ENCODE measurements at regions not wholly inside any gene's neighbourhood (a gene's known extent, or its start where the extent isn't known, plus 50 kb on each side); places are given as distances from the start of the nearest gene placed in this dataset.

GRCh38 chr4:134533068-134533467, 331.5 kb upstream of the PABPC4L start:
- DNase-seq (no peak), ATAC-seq (no peak)
- Histone ChIP-seq H3K4me3 (no peak overlapping the region), H3K36me3 (no peaks in the 10 kb centered on the region), H3K4me1 (no peaks in the 10 kb centered on the region), H3K27me3 (no peaks in the 10 kb centered on the region), H3K9me3 (no peaks in the 10 kb centered on the region), H3K27ac (no peak overlapping the region)
- no peak for TF ChIP-seq CTCF (IDR thresholded peaks at IDR 0.05 in 4 of 5, conservative IDR thresholded peaks at IDR 0.05 in 1 of 5)
- TF ChIP-seq POLR2A (IDR thresholded peaks at IDR 0.05): no peak
- in situ Hi-C loops (cut with MboI; ENCODE audit: low sequenced_read_pairs in 4 of 4) (no loop called here), intact Hi-C loops (cut with DNase I; ENCODE audit: low total_unique reads) (no loop called here)

GRCh38 chr4:134531013-134531412, 329.4 kb upstream of the PABPC4L start:
- H3K36me3 ChIP-seq: no peaks in the 10 kb centered on the region
- TF ChIP-seq POLR2A (IDR thresholded peaks at IDR 0.05) (no peak), CTCF (IDR thresholded peaks at IDR 0.05 in 4 of 5, conservative IDR thresholded peaks at IDR 0.05 in 1 of 5) (no peak)
- DNase-seq (no peak), ATAC-seq (no peak)
- H3K4me3 ChIP-seq: no peak overlapping the region
- no peaks in the 10 kb centered on the region for H3K27me3 ChIP-seq
- intact Hi-C loops (cut with DNase I; ENCODE audit: low total_unique reads): no loop called here
- no peak overlapping the region for H3K27ac ChIP-seq
- in situ Hi-C loops (cut with MboI; ENCODE audit: low sequenced_read_pairs in 4 of 4): no loop called here
- H3K4me1 ChIP-seq: no peaks in the 10 kb centered on the region
- H3K9me3 ChIP-seq: no peaks in the 10 kb centered on the region

GRCh38 chr4:134529629-134530028, 328.0 kb upstream of the PABPC4L start:
- H3K36me3 ChIP-seq: no peaks in the 10 kb centered on the region
- H3K9me3 ChIP-seq: no peaks in the 10 kb centered on the region
- in situ Hi-C loops (cut with MboI; ENCODE audit: low sequenced_read_pairs in 4 of 4) (no loop called here), intact Hi-C loops (cut with DNase I; ENCODE audit: low total_unique reads) (no loop called here)
- no peak for ATAC-seq
- no peak overlapping the region for H3K27ac ChIP-seq
- no peaks in the 10 kb centered on the region for H3K4me1 ChIP-seq
- H3K27me3 ChIP-seq: no peaks in the 10 kb centered on the region
- DNase-seq: no peak
- TF ChIP-seq POLR2A (IDR thresholded peaks at IDR 0.05): no peak
- TF ChIP-seq CTCF (IDR thresholded peaks at IDR 0.05 in 4 of 5, conservative IDR thresholded peaks at IDR 0.05 in 1 of 5): no peak
- no peak overlapping the region for H3K4me3 ChIP-seq

GRCh38 chr4:134518574-134519217, 317.1 kb upstream of the PABPC4L start:
- H3K9me3 ChIP-seq: no peaks in the 10 kb centered on the region
- DNase-seq (no peak), ATAC-seq (no peak)
- H3K4me3 ChIP-seq: no peak overlapping the region
- H3K27ac ChIP-seq: no peak overlapping the region
- H3K36me3 ChIP-seq: no peaks in the 10 kb centered on the region
- intact Hi-C loops (cut with DNase I; ENCODE audit: low total_unique reads): no loop called here
- TF ChIP-seq CTCF (IDR thresholded peaks at IDR 0.05 in 4 of 5, conservative IDR thresholded peaks at IDR 0.05 in 1 of 5): no peak
- TF ChIP-seq POLR2A (IDR thresholded peaks at IDR 0.05): no peak
- in situ Hi-C loops (cut with MboI; ENCODE audit: low sequenced_read_pairs in 4 of 4): no loop called here
- H3K27me3 ChIP-seq: no peaks in the 10 kb centered on the region
- H3K4me1 ChIP-seq: no peaks in the 10 kb centered on the region

GRCh38 chr4:134510544-134510943, 309.0 kb upstream of the PABPC4L start:
- ATAC-seq (no peak), DNase-seq (no peak)
- Histone ChIP-seq H3K27me3 (no peaks in the 10 kb centered on the region), H3K4me3 (no peak overlapping the region), H3K27ac (no peak overlapping the region), H3K36me3 (no peaks in the 10 kb centered on the region), H3K4me1 (no peaks in the 10 kb centered on the region), H3K9me3 (no peaks in the 10 kb centered on the region)
- TF ChIP-seq CTCF (IDR thresholded peaks at IDR 0.05 in 4 of 5, conservative IDR thresholded peaks at IDR 0.05 in 1 of 5) (no peak), POLR2A (IDR thresholded peaks at IDR 0.05) (no peak)
- in situ Hi-C loops (cut with MboI; ENCODE audit: low sequenced_read_pairs in 4 of 4) (no loop called here), intact Hi-C loops (cut with DNase I; ENCODE audit: low total_unique reads) (no loop called here)

All from gastrocnemius medialis (tissue), 4 donors.